ENCODE measurements at regions not wholly inside any gene's neighbourhood (a gene's known extent, or its start where the extent isn't known, plus 50 kb on each side); places are given as distances from the start of the nearest gene placed in this dataset.
"Not testable (repeated sequence)": the region's sequence is repeated elsewhere in the genome, so short reads cannot be mapped to it uniquely, and the experiment has no call there.

DNA sequence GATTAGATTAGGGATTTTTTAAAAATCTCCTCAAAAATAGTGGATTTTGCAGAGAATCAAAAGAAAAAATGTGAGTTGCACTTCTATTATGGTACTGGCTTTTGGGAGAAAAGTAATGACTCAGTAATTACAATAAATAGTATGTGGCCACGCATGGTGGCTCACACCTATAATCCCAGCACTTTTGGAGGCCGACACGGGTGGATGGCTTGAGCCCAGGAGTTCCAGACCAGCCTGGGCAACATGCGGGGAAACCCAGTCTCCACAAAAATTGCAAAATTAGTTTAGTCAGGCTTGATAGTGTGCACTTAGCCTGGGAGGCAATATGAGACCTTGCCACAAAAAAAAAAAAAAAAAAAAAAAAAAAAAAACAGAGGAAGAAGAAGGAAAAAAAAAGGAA, 1098.2 kb downstream of the ZPLD1 start:
- TF ChIP-seq, protein P1, sequence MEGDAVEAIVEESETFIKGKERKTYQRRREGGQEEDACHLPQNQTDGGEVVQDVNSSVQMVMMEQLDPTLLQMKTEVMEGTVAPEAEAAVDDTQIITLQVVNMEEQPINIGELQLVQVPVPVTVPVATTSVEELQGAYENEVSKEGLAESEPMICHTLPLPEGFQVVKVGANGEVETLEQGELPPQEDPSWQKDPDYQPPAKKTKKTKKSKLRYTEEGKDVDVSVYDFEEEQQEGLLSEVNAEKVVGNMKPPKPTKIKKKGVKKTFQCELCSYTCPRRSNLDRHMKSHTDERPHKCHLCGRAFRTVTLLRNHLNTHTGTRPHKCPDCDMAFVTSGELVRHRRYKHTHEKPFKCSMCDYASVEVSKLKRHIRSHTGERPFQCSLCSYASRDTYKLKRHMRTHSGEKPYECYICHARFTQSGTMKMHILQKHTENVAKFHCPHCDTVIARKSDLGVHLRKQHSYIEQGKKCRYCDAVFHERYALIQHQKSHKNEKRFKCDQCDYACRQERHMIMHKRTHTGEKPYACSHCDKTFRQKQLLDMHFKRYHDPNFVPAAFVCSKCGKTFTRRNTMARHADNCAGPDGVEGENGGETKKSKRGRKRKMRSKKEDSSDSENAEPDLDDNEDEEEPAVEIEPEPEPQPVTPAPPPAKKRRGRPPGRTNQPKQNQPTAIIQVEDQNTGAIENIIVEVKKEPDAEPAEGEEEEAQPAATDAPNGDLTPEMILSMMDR (IDR thresholded peaks at IDR 0.05): no peak
- ATAC-seq (ENCODE audit: low FRiP score): no peak
- DNase-seq (ENCODE audit: low spot score): no peak

DNA sequence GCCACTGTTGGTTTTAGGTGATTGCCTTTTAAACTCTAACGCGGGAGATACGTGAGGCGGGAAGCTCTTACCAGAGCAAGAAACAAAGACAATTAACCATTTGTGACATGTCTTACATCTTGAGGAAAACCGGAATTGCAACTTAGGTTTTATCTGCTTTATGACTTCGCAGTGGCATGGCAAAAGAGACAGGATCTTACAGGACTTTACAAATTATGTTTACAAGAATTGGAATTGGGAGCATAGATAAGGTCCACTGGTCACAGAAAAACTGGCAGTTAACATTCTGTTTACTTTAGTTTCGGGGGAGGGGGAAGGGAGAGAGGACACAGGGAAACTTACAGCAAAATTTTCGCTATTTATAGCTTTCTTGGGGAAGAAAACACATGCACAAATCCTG, 1119.6 kb downstream of the ZPLD1 start:
- TF ChIP-seq, protein P1 (IDR thresholded peaks at IDR 0.05): no peak
- DNase-seq (ENCODE audit: low spot score) (no peak), ATAC-seq (ENCODE audit: low FRiP score) (no peak)

DNA sequence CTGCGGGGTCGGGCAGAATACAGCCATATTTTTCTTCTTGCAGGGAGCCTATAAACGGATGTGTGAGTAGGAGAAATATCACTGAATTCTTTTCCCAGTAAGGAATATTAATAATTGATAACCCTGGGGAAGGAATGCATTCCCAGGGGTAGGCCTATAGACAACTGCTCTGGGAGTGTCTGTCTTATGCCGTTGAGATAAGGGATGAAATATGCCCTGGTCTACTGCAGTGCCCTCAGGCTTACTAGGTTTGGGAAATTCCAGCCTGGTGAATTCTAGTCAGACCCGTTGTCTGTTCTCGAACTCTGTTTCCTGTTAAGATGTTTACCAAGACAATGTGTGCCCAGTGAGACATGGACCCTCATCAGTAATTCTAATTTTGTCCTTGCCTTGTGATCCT, 1129.3 kb downstream of the ZPLD1 start:
- not testable (repeated sequence) for DNase-seq (ENCODE audit: low spot score); ATAC-seq (ENCODE audit: low FRiP score)

DNA sequence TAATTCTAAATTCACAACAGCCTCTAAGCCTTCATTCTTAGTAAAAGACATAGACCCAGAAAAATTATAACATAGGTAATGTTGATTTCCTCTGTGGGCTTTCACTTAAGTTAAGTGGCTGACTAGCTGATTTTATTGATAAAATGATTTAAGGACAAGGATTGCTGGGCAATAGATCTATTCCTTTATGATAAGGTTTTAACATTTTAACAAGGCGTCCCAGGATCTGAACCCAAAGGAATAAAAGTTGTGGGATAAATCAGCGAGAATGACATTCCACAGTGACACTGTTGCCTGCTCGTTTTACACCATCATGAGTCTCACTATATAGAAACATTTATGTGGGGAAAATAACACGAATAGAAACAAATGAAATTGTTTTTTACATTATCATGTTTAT, 1151.0 kb downstream of the ZPLD1 start:
- TF ChIP-seq, protein P1 (IDR thresholded peaks at IDR 0.05): no peak
- ATAC-seq (ENCODE audit: low FRiP score): no peak
- no peak for DNase-seq (ENCODE audit: low spot score)

DNA sequence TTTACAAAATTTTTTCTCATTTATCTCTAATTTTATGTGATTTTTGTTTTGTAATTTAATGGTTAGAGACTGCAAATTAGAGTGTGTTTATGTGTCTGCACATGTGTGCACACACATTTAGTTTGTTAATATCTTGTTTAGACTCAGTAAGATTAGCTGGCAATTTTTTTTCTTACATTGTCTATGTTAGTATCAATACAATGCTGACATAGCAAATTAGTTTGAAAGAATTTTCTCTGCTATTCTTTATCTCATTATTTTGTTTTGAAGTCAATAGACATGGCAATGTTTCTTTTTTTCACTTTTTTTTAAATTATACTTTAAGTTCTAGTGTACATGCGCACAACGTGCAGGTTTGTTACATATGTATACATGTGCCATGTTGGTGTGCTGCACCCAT, 1155.0 kb downstream of the ZPLD1 start:
- no peak for ATAC-seq (ENCODE audit: low FRiP score)
- TF ChIP-seq, protein P1 (IDR thresholded peaks at IDR 0.05): no peak

DNA sequence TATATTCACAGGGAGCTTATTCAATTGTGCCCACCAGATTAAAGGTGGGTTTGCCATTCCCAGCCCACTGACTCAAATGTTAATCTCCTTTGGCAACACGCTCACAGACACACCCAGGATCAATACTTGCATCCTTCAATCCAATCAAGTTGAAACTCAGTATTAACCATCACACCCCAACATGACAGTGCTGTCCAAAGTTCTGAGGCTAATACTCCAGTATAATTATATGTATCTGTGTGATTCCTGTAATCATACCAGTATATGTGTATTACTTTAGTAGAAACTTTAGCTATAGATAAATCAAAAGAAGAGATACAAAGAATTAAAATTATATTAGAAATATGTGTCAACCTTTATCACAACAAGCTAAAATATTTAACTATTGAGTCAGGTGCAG, 1166.0 kb downstream of the ZPLD1 start:
- DNase-seq (ENCODE audit: low spot score) (no peak), ATAC-seq (ENCODE audit: low FRiP score) (no peak)
- TF ChIP-seq, protein P1 (IDR thresholded peaks at IDR 0.05): no peak

More for the DNA sequence above, 1155.0 kb downstream of the ZPLD1 start:
- DNase-seq (ENCODE audit: low spot score): no peak

DNA sequence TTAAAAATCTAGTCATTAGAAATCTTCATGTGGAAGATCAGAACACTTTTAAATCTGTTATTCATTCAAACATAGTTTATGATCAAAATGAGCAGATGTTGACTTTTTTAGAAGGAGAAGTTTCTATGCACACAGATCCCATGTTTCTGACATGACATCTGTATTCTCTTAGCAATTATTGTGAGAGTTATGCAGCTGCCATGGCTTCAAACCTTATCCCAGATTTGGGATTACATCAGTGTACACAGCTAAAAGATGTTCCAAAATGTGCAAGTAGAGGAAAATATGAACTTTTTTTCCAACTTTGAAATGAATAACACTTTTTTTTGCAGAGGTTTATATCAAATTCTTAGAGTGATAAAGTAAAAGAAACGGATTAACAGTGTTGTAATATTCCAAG, 1166.9 kb downstream of the ZPLD1 start:
- TF ChIP-seq, protein P1 (IDR thresholded peaks at IDR 0.05): no peak
- ATAC-seq (ENCODE audit: low FRiP score) (no peak), DNase-seq (ENCODE audit: low spot score) (no peak)

DNA sequence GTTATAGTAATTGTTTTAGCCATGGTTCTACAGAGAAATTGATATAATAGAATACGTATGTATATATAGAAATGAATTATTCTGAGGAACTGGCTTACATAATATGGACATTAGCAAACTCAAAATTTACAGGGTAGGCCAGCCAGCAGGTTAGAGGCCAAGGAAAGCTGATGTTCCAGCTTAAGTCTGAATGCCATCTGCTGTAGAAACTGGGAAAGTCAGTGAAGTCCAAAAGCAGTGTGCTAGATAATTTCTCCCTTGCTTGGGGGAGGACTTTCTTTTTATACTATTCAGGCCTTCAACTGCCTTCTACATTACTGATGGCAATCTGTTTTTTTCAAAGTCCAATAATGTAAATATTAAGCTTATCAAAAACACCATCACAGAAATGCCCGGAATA, 1174.7 kb downstream of the ZPLD1 start:
- no peak for DNase-seq (ENCODE audit: low spot score)
- TF ChIP-seq, protein P1 (IDR thresholded peaks at IDR 0.05): no peak
- no peak for ATAC-seq (ENCODE audit: low FRiP score)
